ENCODE measurements at regions not wholly inside any gene's neighbourhood (a gene's known extent, or its start where the extent isn't known, plus 50 kb on each side); places are given as distances from the start of the nearest gene placed in this dataset.

GRCh38 chr9:113646946-113647914, 183.7 kb downstream of the RGS3 start:
- no peak for DNase-seq (ENCODE audit: low read depth)

- no peak for DNase-seq (ENCODE audit: low read depth)
Measured at GRCh38 chr9:113648048-113648447, 184.5 kb downstream of the RGS3 start.

DNA sequence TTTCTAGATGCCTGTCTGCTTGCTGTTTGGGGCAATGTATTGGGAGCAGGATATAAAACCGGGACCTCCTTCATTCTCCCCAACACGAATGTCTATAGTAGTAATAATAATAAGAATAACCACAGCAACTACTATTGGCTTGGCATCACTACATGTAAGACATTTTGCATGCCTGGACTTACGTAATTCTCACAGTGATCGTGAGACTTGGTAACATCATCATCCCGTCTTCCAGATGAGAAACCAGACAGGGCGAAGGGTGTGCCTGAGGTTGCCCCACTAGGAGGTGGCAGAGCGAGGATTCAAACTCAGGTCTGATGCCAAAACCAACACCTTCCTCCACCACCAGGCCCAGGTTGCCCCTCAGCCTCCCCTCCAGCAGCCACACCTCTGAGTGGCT, 185.1 kb downstream of the RGS3 start:
- no peak for DNase-seq (ENCODE audit: low read depth)

- DNase-seq (ENCODE audit: low read depth): no peak
Measured at GRCh38 chr9:113649054-113649453, 185.5 kb downstream of the RGS3 start.

DNA sequence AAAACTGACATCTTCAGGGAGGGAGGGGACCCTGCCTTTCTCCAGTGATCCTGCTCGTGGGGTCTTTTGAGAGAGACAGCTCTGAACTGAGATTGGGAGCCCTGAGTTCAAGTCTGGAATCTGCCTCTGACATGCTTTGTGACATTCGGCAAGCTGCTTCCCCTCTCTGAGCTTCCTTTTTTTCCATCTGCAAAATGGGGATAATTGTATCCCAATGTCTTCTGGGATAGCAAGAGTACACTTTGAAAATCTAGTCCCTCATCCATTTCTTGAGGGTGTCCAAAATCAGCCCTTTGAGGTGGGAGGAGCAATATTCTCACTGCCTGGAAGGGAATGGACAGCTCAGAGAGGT, 186.3 kb downstream of the RGS3 start:
- no peak for DNase-seq (ENCODE audit: low read depth)

DNA sequence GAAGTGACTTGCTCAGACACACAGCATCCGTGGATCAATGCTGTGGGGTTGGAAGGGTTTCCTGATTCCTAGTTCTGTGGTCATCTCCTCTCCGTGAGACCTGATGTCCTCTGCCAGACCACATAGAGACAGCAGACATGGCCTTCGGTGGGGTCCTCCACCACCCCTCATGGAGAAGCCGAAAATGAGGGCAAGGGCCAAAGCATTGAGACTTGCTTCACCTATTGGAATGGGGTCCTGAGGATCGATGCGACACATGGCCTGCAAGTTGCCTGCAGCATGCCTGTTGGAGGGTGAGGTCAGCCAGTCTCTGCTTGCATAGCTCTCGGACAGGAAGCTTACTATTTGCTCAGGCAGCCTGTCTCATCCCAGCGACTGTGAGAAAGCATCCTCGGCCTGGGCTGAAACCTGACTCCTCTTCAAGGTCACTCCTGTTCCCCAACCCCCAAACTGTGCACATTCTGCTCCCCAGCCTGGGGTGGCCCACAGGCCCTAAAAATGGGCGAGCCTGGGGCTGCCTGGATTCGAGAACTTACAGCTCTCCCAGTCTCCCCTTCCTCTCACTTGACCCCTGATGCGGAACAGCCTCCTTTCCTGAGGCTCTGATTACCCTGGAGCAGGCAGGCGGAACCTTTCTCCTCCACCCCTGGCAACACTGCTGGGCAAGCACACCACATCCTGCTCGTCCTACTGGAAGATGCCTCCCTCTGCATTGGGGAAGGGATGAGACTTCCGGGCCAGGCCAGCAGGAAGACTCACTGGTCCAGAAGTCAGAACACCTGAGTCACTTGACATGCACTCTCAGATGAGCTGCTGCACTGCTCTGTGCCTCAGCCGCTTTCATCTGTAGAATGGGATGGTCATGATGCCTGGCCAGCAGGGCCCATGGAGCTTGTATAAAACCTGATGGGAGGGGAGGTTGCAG, 186.9 kb downstream of the RGS3 start:
- no peak for DNase-seq (ENCODE audit: low read depth)

DNA sequence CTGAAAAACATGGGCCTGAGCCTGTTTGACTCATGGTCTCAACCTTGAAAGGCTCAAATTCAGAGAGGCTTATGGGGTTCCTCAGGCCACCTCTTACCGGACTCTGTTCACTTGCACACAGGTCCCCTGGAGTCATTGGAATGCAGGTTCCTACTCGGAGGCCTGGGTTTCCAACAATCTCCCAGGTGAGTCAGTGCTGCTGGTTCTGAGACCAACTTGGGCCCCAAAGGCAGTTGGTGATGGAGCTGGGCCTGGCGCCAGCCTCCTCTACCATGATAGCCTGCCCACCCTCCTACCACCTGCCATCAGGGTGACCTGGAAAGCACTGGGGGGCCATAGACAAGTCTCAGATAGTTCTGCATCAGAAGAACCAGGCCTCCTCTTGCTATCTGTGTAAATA, 188.4 kb downstream of the RGS3 start:
- DNase-seq (ENCODE audit: low read depth): no peak

DNA sequence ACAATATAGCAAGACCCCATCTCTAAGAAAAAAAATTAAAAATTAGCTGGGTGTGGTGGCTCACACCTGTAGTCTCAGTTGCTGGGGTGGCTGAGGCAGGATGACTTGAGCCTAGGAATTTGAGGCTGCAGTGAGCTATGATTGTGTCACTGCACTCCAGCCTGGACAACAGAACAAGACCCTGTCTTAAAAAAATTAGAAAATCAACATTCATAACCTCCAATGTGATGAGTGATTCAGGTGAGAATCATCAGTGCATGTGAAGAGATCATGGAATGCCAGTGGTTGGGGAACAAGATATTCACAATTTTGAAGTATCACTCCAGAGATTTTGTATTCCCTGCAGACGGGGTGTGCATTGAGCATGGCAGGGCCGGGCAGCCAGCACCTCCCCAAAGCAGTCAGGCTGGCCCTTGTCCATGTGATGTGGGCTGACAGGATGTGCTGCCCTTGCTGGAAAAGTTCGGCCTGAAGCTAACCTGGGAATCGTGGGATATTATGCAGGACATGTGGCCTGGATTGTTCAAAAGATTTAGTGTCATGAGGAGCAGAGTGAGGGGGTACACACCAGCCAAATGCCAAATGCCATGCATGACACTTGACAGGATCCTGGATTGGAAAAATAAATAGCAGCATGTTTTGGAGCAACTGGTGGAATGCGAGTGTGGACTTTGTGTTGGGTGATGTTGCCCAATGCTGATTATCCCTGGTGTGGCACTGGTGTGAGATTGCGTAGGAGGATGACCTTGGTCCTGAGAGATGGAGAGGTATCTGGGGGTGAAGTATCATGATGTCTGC, 189.0 kb downstream of the RGS3 start:
- DNase-seq (ENCODE audit: low read depth): no peak

DNA sequence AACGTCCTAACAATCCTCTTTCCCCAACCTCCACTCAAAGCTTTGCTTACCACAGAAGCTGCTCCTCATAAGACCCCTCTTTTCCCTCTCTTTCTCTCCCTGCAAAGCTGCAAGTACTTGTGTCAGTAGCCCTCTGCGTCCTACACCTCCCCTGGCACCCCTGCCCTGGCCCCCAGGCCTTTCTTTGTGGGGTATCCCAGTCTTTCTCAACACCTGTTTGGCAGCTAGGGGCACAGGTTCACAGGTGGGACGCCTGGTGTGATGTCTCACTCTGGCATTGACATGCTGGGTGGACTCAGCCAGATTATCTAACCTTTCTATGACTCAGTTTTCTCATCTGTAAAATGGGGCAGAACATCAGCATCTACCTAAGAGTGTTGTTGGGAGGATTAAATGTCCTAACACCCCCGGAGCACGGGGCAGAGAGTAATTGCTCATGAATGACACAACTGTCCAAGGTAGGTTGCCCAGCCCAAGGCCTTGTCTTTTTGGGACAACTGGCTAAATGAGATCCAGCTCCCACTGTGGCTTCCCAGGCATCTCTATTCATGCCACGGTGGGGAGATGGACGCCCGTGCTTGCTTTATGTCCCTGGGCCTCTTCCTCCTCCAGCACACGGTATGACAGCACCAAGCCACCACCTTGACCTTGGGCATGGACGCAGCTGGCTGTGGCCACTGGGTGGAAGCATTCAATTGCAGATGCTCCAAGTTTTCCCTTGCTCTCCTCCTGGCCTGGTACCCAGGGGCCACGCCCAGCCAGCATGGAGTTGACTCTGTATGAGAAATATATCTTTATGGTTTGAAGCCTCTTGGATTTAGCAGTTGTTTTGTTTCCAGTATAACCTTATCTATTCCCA, 190.4 kb downstream of the RGS3 start:
- DNase-seq (ENCODE audit: low read depth): no peak

DNA sequence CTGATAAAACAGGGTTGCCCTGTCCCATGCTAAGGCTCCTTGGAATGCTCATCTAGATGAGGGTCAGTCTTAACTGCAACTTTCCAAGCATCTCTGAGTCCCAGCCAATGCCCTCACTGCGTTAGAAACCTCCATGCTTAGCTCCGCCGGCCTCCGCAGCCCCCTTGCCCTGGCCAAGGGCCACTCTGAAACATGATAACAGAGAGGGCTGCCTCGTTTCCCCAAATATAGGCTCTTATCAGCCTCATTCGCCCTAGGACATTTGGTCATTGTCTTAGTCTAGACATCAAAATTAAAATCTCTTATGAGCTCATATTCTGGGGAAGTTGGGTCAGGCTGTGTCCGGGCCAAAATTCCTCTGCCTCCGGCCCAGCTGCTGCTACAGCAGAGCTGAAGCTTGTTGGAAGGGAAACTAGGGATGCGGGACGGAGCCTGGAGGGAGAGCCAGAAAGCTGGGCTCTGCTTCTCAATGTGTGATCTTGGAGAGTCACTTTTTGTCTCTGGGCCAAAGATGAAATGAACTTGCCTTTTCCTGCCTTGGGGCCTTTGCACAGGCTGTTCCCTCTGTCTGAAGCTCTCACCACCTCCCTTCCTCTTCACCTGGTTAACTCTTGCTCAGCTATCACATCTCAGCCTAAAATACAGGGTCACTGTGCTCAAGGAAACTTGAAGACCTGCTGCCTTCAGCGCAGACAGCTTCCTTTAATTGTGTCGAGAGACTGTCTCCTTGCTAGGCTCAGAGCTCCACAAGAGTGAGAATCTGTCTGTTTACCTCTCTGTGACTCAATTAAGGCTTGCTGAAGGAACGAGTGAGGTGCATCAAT, 191.3 kb downstream of the RGS3 start:
- no peak for DNase-seq (ENCODE audit: low read depth)

GRCh38 chr9:113656771-113657670, 193.5 kb downstream of the RGS3 start:
- no peak for DNase-seq (ENCODE audit: low read depth)

- peak; percentile 49 for DNase-seq (ENCODE audit: low read depth)
Measured at GRCh38 chr9:113657765-113658544, 194.4 kb downstream of the RGS3 start.

GRCh38 chr9:113658545-113658895, 195.0 kb downstream of the RGS3 start:
- no peak for DNase-seq (ENCODE audit: low read depth)

- no peak for DNase-seq (ENCODE audit: low read depth)
Measured at GRCh38 chr9:113659039-113659438, 195.5 kb downstream of the RGS3 start.

DNA sequence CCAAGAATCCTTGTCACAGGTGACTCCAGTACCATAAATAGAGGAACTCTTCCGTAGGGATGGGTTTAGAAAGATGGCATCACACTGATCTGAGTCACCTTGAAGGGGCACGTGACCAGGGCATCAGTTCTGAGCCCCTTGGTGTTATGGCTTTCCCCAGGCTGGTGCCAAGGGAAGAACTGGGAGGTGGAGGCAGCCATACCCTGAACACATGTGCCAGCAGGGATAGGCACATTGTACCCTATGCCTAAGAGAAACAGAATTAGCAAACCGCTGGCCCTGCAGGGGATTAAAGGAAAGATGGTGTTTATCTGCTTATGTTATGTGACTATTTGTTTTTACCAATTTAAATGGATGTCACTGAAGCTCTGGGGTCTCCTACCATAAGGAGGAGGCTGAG, 196.2 kb downstream of the RGS3 start:
- DNase-seq (ENCODE audit: low read depth): no peak

DNA sequence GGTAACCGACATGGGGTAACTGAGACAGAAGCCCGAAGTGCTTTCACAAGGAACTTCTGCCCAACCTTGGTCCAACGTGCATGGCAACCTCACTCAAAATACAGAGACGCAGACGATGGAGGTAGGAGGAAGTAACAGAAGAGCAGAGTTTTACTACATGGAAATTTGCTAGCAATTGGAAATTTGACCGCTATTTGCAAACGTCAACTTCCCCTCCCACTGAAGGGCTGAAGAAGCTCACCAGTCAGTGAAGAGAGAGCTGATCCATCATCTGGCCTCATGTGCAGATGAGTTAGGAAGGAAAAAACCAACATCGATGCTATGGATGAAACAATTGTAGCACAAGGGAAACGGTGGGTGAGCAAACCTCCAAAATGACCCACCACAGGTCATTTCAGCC, 196.7 kb downstream of the RGS3 start:
- DNase-seq (ENCODE audit: low read depth): no peak

GRCh38 chr9:113661074-113661473, 197.5 kb downstream of the RGS3 start:
- DNase-seq (ENCODE audit: low read depth): no peak

DNA sequence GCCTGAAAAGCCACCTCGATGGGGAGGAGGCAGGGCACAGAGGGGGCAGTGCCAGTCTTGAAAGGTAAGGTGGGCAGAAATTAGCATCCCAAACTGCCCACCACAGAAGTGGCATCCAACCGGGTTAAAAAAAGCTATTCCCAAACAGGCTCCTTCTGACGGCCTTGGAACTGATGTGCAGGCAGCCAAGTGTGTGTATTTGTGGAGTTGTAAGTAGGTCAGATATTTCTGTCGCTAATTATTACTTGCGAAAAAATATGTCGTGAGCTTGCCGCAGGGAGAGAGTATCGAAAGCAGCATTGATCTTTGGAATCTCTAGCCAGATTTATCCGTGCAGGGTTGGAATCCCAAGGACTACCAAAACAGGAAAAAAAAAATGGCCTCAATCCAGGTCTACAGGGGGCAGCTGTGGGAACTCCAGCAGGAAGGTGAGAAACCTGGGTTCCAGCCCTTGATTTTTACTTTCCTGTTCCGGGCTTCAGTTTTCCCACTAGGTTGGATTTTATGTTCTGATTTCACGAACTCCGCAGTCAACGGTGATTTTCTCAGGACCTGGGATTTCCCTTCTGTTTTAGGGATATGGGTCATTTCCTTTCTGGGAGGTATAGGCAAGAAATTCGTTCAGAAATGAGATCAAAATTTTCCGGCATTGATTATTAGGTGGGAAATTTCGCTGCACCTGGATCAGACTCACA, 200.8 kb downstream of the RGS3 start:
- no peak for DNase-seq (ENCODE audit: low read depth)

All from activated T-helper 1 cell treated with Interleukin-2 at 50 U/mL for 16 hours (primary cell).